Transverse colon (tissue), 4 donors: ENCODE measurements at regions not wholly inside any gene's neighbourhood (a gene's known extent, or its start where the extent isn't known, plus 50 kb on each side); places are given as distances from the start of the nearest gene placed in this dataset.

Experiments
- DNase-seq: peaks from one replicate; pipeline ENCODE4 v3.0.0-alpha.2; 2019
- H3K27ac ChIP-seq, 4 donors: fragments of 200-600 bp; sonication (generic); 2 replicates each; pipeline ENCODE4 v1.5.1; 2016 to 2018; ENCODE audit warnings: inconsistent platforms in 4 of 4
- H3K27me3 ChIP-seq: fragments of 200-600 bp; sonication (generic); 2 replicates; pipeline ENCODE4 v1.5.1; 2017; ENCODE audit warnings: inconsistent platforms
- H3K36me3 ChIP-seq, 4 donors: fragments of 200-600 bp; sonication (generic); 2 replicates each; pipeline ENCODE4 v1.5.1; 2017 to 2019; ENCODE audit warnings: inconsistent platforms in 4 of 4
- H3K4me1 ChIP-seq, 4 donors: fragments of 200-600 bp; sonication (generic); 2 replicates each; pipeline ENCODE4 v1.5.1; 2017 to 2020; ENCODE audit warnings: inconsistent platforms in 4 of 4
- H3K4me3 ChIP-seq, 4 donors: fragments of 200-600 bp; sonication (generic); 1 replicate in 1 of 4; 2 replicates in 3 of 4; pipeline versions ENCODE4 v1.5.1 to v1.6.1; 2017 to 2019; ENCODE audit warnings: inconsistent platforms in 4 of 4
- H3K9me3 ChIP-seq, 2 donors: fragments of 200-600 bp; sonication (generic); 2 replicates each; pipeline ENCODE4 v1.5.1; 2017 to 2019; ENCODE audit warnings: inconsistent platforms in 2 of 2
- EP300 ChIP-seq: sonication (generic); formaldehyde crosslinking; IDR thresholded peaks from one replicate; pipeline ENCODE4 v1.6.1; 2017; ENCODE audit warnings: antibody characterized with exemption, low read depth
- POLR2A ChIP-seq: fragments of 450-650 bp; IDR thresholded peaks from one replicate; pipeline ENCODE4 v1.6.1; 2016; ENCODE audit warnings: antibody characterized with exemption, mild to moderate bottlenecking, moderate library complexity
- POLR2AphosphoS5 ChIP-seq, 3 donors: sonication (generic); formaldehyde crosslinking; IDR thresholded peaks; one replicate each; pipeline ENCODE4 v1.6.1; 2016; ENCODE audit warnings: antibody characterized with exemption in 3 of 3
- WGBS, 2 donors: methylation state at CpG; one replicate each; pipeline ENCODE4 v1.1.5; 2018; ENCODE audit warnings: low coverage in 1 of 2; 5-methylcytosine and 5-hydroxymethylcytosine counted together
- in situ Hi-C, 4 donors: fragments of 200-750 bp; cut with MboI; loops; one replicate each; pipeline versions ENCODE4 v1.15.0 to v1.15.1; 2017; ENCODE audit warnings: low sequenced_read_pairs in 3 of 4, low pct_ligation_motif_present in 1 of 4, low pct_unique_long_range_greater_than_20kb in 1 of 4
- intact Hi-C: fragments of 100-400 bp; cut with DNase I; formaldehyde crosslinking; loops from one replicate; pipeline ENCODE4 v1.15.1; 2023; ENCODE audit warnings: low total_unique reads
- TF ChIP-seq, protein P1 (sequence below), 5 experiments: fragments of 200-600 bp in 3 of 5; fragments of 450-650 bp in 2 of 5; sonication (generic) in 3 of 5; IDR thresholded peaks; 1 replicate in 2 of 5; 2 replicates in 3 of 5; pipeline ENCODE4 v1.5.1; 2016 to 2017; ENCODE audit warnings: antibody characterized with exemption in 5 of 5, inconsistent platforms in 3 of 5, mild to moderate bottlenecking in 2 of 5, moderate library complexity in 1 of 5

- DNase-seq = no peak
- WGBS, 2 donors = 70% methylated on average over 3 of the region's 3 CpGs; no CpG with 5 or more reads in 1 of the 2 donors
- no peak overlapping the region for H3K27ac ChIP-seq
- no peaks in the 10 kb centered on the region for H3K27me3 ChIP-seq
- H3K4me3 ChIP-seq = no peak overlapping the region
- intact Hi-C loops (no loop called here), in situ Hi-C loops (no loop called here)
- H3K4me1 ChIP-seq = no peaks in the 10 kb centered on the region
- no peaks in the 10 kb centered on the region for H3K36me3 ChIP-seq
- no peaks in the 10 kb centered on the region for H3K9me3 ChIP-seq
- TF ChIP-seq, protein P1, sequence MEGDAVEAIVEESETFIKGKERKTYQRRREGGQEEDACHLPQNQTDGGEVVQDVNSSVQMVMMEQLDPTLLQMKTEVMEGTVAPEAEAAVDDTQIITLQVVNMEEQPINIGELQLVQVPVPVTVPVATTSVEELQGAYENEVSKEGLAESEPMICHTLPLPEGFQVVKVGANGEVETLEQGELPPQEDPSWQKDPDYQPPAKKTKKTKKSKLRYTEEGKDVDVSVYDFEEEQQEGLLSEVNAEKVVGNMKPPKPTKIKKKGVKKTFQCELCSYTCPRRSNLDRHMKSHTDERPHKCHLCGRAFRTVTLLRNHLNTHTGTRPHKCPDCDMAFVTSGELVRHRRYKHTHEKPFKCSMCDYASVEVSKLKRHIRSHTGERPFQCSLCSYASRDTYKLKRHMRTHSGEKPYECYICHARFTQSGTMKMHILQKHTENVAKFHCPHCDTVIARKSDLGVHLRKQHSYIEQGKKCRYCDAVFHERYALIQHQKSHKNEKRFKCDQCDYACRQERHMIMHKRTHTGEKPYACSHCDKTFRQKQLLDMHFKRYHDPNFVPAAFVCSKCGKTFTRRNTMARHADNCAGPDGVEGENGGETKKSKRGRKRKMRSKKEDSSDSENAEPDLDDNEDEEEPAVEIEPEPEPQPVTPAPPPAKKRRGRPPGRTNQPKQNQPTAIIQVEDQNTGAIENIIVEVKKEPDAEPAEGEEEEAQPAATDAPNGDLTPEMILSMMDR (IDR thresholded peaks at IDR 0.05) = no peak
- no peak for TF ChIP-seq POLR2AphosphoS5 (IDR thresholded peaks at IDR 0.05)
- TF ChIP-seq POLR2A = no peak
- no peak for TF ChIP-seq EP300
These were observed 300.4 kb downstream of the ABCC12 start for GRCh38 chr16:47855431-47855830.

DNA sequence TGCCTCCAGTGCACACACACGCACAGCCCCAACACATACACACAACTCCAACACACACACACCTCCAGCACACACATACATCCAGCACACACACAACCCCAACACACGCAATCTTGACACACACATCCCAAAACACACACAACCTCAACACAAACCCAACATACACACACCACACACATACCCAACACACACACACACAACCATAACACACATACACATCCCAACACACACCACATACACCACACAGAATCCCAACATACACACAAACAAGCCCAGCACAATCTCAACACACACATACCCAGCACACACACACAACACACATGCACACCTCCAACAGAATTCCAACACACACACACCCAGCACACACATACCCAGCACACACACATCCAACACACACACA lies 301.1 kb downstream of the ABCC12 start:
- in situ Hi-C loops = no loop called here
- Histone ChIP-seq H3K27ac (no peak overlapping the region), H3K36me3 (no peaks in the 10 kb centered on the region), H3K4me3 (no peak overlapping the region), H3K4me1 (no peaks in the 10 kb centered on the region), H3K9me3 (no peaks in the 10 kb centered on the region), H3K27me3 (no peaks in the 10 kb centered on the region)
- WGBS, 2 donors = 96 to 100% methylated on average over 1 to 2 of the region's 2 CpGs
- intact Hi-C loops = no loop called here
- no peak for TF ChIP-seq POLR2AphosphoS5 (IDR thresholded peaks at IDR 0.05)
- TF ChIP-seq, protein P1 (IDR thresholded peaks at IDR 0.05) = no peak
- TF ChIP-seq POLR2A = no peak
- TF ChIP-seq EP300 = no peak
- no peak for DNase-seq

DNA sequence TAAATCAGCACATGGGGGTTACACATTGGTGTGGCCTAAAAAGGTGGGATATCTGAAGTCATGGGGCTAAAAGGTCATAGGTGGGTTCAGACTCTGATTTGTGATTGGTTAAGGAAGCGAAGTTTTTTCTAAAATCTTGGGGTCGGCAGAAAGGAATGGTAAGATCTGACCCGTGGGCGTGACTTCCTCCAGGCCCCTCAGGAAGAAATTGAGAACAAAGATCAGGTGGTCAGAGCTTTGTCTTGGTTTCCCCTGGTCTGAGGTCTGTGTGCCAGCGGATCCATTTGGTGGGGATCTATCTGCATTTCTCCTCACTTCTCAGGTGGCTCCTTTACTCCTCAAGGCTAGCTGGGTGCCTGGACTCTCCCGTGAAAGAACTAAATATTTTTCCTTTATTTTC lies 302.8 kb downstream of the ABCC12 start:
- TF ChIP-seq, protein P1 (IDR thresholded peaks at IDR 0.05) = no peak
- TF ChIP-seq POLR2A (no peak), EP300 (no peak), POLR2AphosphoS5 (IDR thresholded peaks at IDR 0.05) (no peak)
- Histone ChIP-seq H3K36me3 (no peaks in the 10 kb centered on the region), H3K9me3 (no peaks in the 10 kb centered on the region), H3K4me1 (no peaks in the 10 kb centered on the region), H3K4me3 (no peak overlapping the region), H3K27ac (no peak overlapping the region), H3K27me3 (no peaks in the 10 kb centered on the region)
- in situ Hi-C loops = no loop called here
- intact Hi-C loops = no loop called here
- 77 to 87% methylated on average over 6 of the region's 6 CpGs for WGBS, 2 donors
- DNase-seq = no peak

DNA sequence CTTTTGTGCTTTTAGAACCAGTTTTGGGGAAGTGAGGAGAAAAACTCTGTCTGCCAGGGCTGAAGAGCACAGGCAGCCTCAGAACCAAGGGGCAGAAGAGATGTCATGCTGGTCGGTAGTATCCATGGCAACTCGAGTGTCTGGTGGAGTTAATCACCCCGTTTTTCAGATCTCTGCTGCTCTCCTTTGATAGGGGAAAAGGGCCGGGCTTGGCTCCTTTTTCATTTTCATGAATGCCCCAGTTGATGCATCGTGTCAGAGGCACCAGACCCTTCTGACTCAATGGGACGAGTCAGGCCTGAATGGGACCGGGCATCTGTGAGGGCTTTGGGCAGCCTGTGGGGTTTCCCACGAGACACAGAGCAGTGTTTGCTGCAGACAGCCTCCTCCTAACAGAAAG lies 304.6 kb downstream of the ABCC12 start:
- 58 to 65% methylated on average over 4 to 8 of the region's 8 CpGs for WGBS, 2 donors
- no peak for TF ChIP-seq POLR2AphosphoS5 (IDR thresholded peaks at IDR 0.05)
- no peak for TF ChIP-seq EP300
- no peak for TF ChIP-seq POLR2A
- TF ChIP-seq, protein P1 (IDR thresholded peaks at IDR 0.05) = no peak
- H3K27me3 ChIP-seq = no peaks in the 10 kb centered on the region
- H3K4me1 ChIP-seq = no peaks in the 10 kb centered on the region
- no peaks in the 10 kb centered on the region for H3K9me3 ChIP-seq
- no peaks in the 10 kb centered on the region for H3K36me3 ChIP-seq
- in situ Hi-C loops = no loop called here
- H3K4me3 ChIP-seq = no peak overlapping the region
- DNase-seq = no peak
- no peak overlapping the region for H3K27ac ChIP-seq
- intact Hi-C loops = no loop called here
